ENCODE measurements at regions not wholly inside any gene's neighbourhood (a gene's known extent, or its start where the extent isn't known, plus 50 kb on each side); places are given as distances from the start of the nearest gene placed in this dataset.

DNA sequence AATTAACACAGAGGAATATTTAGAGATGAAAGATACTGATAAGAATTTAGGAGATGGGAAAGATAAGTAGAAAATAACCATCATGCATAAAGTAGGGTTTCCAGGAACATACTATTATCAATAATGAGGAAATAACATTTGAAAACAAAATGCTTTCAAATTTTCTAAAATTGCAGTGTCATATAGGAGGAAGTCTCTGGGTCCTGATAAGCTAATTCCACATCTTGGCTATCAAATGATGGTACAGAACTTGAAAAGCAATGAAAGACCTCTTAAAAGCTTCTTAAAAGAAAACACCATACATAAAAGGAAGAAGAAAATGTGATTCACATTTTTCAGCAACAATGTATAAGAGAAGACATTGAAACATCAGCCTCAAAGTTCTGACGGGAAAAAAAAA is 1024.8 kb downstream of the TSN start:
- Histone ChIP-seq H3K9me3 (ENCODE audit: control insufficient read depth, insufficient read depth, low read depth, low read length) (no peaks in the 10 kb centered on the region), H3K4me3 (ENCODE audit: low read depth, low read length) (no peak overlapping the region), H3K36me3 (ENCODE audit: control insufficient read depth in 2 of 2, insufficient read depth in 1 of 2, low read length in 2 of 2) (no peaks in the 10 kb centered on the region), H3K4me1 (ENCODE audit: control insufficient read depth, insufficient read depth, low read length) (no peaks in the 10 kb centered on the region), H3K27ac (ENCODE audit: extremely low read depth, low read depth, low read length) (no peak overlapping the region)
- TF ChIP-seq ZNF747 (tag by site-specific recombination; IDR thresholded peaks at IDR 0.05) = no peak
- TF ChIP-seq ZSCAN16 (tag by site-specific recombination; IDR thresholded peaks at IDR 0.05) = no peak
- no peak for TF ChIP-seq ELK4 (IDR thresholded peaks at IDR 0.05; ENCODE audit: borderline replicate concordance, low read depth, low read length)
- no peak for TF ChIP-seq HOXC10 (CRISPR knock-in tag; IDR thresholded peaks at IDR 0.05)
- TF ChIP-seq ZNF16 (tag by site-specific recombination; IDR thresholded peaks at IDR 0.05; ENCODE audit: low read depth) = no peak
- TF ChIP-seq ZNF292 (tag by site-specific recombination; IDR thresholded peaks at IDR 0.05; ENCODE audit: borderline replicate concordance, low read depth) = no peak
- TF ChIP-seq ZNF202 (tag by site-specific recombination; IDR thresholded peaks at IDR 0.05; ENCODE audit: borderline replicate concordance) = no peak
- TF ChIP-seq ZNF302 (tag by site-specific recombination; IDR thresholded peaks at IDR 0.05; ENCODE audit: low read depth) = no peak
- no peak for TF ChIP-seq ZNF664 (tag by site-specific recombination; IDR thresholded peaks at IDR 0.05)
- no peak for TF ChIP-seq PBX3 (CRISPR knock-in tag; IDR thresholded peaks at IDR 0.05)
- TF ChIP-seq ZNF658 (tag by site-specific recombination; IDR thresholded peaks at IDR 0.05) = no peak
- no peak for TF ChIP-seq ZSCAN23 (tag by site-specific recombination; IDR thresholded peaks at IDR 0.05)
- no peak for TF ChIP-seq HOXA7 (CRISPR knock-in tag; IDR thresholded peaks at IDR 0.05; ENCODE audit: borderline replicate concordance)
- no peak for TF ChIP-seq REPIN1 (tag by site-specific recombination; IDR thresholded peaks at IDR 0.05; ENCODE audit: low read depth)
- TF ChIP-seq ZNF792 (tag by site-specific recombination; IDR thresholded peaks at IDR 0.05) = no peak
- POLR2A ChIA-PET = no interaction called here
- CTCF ChIA-PET = no interaction called here

DNA sequence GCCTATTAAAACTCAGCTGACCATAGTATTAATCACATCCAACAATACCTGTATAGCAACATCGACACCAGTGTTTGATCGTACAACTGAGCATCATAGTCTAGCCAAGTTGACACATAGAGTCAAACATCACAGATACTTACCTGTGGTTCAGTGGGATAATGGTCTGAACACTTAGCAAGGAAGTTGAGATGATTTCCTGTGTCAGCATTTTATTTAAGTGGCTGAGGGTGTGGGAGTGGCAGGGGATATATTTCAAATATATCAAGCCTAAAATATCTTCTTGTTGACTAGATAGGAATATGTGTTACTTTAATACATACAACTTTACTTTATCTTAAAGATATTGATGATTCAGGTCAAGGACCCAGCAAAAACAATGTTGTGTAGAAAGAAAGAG is 1038.6 kb downstream of the TSN start:
- H3K36me3 ChIP-seq (ENCODE audit: control insufficient read depth in 2 of 2, insufficient read depth in 1 of 2, low read length in 2 of 2) = no peaks in the 10 kb centered on the region
- no peaks in the 10 kb centered on the region for H3K4me1 ChIP-seq (ENCODE audit: control insufficient read depth, insufficient read depth, low read length)
- no peak overlapping the region for H3K27ac ChIP-seq (ENCODE audit: extremely low read depth, low read depth, low read length)
- CTCF ChIA-PET = no interaction called here
- no peak overlapping the region for H3K4me3 ChIP-seq (ENCODE audit: low read depth, low read length)
- no peak for TF ChIP-seq PRDM1 (tag by site-specific recombination; IDR thresholded peaks at IDR 0.05)
- TF ChIP-seq ZNF530 (tag by site-specific recombination; IDR thresholded peaks at IDR 0.05; ENCODE audit: low read depth) = no peak
- no peak for TF ChIP-seq SP3 (tag by site-specific recombination; IDR thresholded peaks at IDR 0.05)
- no peak for TF ChIP-seq ZNF292 (tag by site-specific recombination; IDR thresholded peaks at IDR 0.05; ENCODE audit: borderline replicate concordance, low read depth)
- TF ChIP-seq ZNF133 (tag by site-specific recombination; IDR thresholded peaks at IDR 0.05) = no peak
- TF ChIP-seq ZSCAN4 (tag by site-specific recombination; IDR thresholded peaks at IDR 0.05) = no peak
- TF ChIP-seq KLF1 (tag by site-specific recombination; IDR thresholded peaks at IDR 0.05) = no peak
- TF ChIP-seq ZNF24 (tag by site-specific recombination; IDR thresholded peaks at IDR 0.05) = no peak
- TF ChIP-seq, protein P1, sequence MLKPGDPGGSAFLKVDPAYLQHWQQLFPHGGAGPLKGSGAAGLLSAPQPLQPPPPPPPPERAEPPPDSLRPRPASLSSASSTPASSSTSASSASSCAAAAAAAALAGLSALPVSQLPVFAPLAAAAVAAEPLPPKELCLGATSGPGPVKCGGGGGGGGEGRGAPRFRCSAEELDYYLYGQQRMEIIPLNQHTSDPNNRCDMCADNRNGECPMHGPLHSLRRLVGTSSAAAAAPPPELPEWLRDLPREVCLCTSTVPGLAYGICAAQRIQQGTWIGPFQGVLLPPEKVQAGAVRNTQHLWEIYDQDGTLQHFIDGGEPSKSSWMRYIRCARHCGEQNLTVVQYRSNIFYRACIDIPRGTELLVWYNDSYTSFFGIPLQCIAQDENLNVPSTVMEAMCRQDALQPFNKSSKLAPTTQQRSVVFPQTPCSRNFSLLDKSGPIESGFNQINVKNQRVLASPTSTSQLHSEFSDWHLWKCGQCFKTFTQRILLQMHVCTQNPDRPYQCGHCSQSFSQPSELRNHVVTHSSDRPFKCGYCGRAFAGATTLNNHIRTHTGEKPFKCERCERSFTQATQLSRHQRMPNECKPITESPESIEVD (tag by site-specific recombination; IDR thresholded peaks at IDR 0.05) = no peak
- no peak for TF ChIP-seq ZNF280C (tag by site-specific recombination; IDR thresholded peaks at IDR 0.05)
- no peak for TF ChIP-seq ZNF768 (tag by site-specific recombination; IDR thresholded peaks at IDR 0.05)
- POLR2A ChIA-PET = no interaction called here
- no peaks in the 10 kb centered on the region for H3K9me3 ChIP-seq (ENCODE audit: control insufficient read depth, insufficient read depth, low read depth, low read length)
